Activated CD4-positive, CD25-positive, alpha-beta regulatory T cell treated with anti-CD3 and anti-CD28 coated beads, Interleukin-2, amount 50 U/mL, for 72 hours (primary cell): ENCODE measurements at regions not wholly inside any gene's neighbourhood (a gene's known extent, or its start where the extent isn't known, plus 50 kb on each side); places are given as distances from the start of the nearest gene placed in this dataset.

Experiments used
- DNase-seq: peaks from one replicate; pipeline ENCODE4 v3.0.0; 2021

DNA sequence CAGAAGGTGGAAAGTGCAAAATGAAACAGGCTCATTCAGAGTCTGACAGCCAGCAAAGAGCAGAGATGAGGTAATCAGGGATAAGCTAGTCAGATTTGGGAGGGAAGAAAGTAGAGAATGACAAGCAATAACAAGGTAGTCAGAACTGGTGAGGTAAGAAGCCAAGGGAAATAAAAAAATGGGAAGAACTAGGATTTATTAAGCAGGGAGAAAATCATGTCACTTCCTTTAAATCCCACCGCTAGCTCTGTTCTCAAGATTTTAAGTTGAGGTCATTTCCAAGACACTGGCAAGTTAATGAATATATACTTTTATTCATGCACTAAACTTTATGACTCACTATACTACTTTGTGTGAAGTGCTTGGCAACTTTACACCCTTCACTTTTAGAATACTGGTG is 1106.8 kb downstream of the IGSF11 start:
- DNase-seq, result no peak

DNA sequence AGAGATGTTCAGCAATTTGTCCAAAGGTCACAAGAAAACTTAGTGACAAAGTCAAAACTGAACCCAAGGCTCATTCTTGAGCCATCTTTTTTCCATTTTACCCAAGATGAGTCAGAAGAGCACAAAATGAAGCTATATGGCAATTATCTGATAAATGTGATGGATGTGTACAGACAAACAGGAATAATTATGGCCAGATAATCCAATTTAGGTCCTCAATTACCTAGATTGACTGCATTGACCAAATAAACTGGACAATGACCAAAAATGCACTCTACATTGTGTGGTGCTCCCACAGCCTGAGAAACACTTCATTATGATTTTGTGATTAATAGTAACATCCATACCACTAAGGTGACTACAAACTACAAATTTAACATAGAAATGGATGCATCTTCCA is 1105.8 kb downstream of the IGSF11 start:
- DNase-seq, result no peak

DNA sequence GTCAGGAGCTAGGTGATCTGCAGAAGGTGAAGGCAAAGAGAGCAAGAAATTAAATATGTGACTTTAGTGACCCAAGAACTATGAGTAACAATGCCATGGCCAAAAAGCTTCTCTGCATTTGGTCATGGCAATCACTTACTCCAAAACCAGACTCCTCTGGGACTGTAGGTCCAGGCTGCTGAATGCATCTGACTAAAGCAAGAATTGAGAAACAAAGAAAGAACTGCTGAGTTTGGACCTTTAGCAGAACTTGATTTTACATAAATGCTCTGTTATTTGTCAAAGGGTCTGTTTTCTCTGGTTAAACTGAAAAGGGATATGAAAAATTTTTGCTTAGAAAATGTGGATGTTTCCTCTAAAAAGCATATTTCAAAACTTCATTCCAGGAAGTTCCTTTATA is 1102.2 kb downstream of the IGSF11 start:
- DNase-seq, result no peak

DNA sequence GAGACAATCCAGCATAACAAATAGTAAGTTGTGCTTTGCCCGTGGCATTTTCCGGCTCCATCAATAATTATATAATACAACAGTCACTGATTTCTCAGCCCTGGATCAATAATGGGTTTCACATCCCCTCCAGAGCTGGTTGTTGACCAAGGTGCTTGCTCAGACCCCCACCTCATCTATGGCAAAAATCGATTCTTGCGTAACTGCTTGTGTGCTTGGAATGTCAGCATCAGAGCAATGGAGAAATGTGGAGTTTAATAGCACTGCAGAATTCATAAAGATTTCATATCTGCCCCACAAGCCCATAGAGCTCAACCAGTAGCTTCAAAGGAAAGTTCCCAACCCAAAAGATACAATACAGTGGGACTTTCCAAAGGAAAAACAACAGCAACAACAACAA is 1098.5 kb downstream of the IGSF11 start:
- DNase-seq, result no peak

DNA sequence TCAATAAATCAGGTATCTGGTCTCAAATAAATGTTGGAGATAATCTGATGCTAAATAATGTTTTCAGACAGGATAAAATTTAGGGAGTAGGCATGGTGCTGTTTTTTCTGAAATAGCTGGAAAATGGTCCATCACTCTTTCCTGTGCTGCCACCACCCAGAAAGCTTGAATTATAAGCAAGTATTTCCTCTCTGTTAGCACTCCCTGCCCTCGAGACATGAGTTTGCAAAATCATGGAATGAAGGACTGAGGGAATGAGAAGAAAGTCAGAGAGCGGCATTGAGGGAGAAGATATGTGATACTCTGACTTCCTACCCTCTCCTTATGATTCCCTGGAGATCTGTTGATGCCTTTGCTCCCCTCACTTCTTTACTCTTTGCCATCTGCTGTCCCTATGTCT is 1095.7 kb downstream of the IGSF11 start:
- no peak for DNase-seq

GRCh38 chr3:117939425-117940027 is 1095.1 kb downstream of the IGSF11 start:
- no peak for DNase-seq

GRCh38 chr3:117941015-117941414 is 1093.6 kb downstream of the IGSF11 start:
- no peak for DNase-seq

- no peak for DNase-seq
Measured at GRCh38 chr3:117941756-117942155, 1092.9 kb downstream of the IGSF11 start.

DNA sequence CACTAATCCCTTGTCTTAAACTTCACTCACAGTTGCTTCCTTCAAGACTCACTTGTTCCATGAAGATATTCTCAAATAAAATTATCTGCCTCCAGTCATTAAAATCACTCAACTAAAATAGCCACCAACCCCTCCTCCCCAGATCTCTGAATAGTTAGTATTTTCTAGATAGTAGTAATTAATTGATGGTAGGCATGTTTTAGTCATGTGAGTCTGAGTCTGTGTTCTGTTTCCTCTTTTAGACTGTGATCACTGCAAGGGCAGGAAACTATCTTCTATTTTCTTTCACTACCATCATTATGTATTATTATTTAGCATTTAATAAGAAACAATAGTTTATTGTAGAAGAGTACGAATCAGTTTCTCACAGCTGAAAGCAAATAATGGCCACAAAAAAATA is 1080.5 kb downstream of the IGSF11 start:
- no peak for DNase-seq

GRCh38 chr3:117955196-117955595 is 1079.5 kb downstream of the IGSF11 start:
- DNase-seq, result no peak

DNA sequence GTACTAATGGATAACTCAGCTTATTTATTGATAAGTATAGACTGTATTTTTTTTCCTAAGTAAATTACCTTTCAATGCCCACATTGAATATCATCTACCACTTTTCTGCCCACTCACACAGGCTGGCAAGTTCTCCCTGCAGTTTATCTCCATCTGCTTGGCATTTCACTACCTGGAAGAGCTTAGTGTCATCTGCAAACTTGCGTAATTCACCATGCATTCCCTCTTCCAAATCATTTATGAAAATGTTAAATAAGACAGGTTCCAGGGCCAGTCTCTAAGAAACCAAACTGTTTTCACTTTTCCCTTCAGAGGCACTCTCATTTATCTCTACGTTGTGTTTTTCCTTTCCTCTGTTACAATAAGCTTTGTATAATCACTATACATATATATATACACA is 1076.6 kb downstream of the IGSF11 start:
- DNase-seq, result no peak

- DNase-seq, result no peak
Measured at GRCh38 chr3:117962750-117963149, 1071.9 kb downstream of the IGSF11 start.

- no peak for DNase-seq
Measured at GRCh38 chr3:117963858-117964257, 1070.8 kb downstream of the IGSF11 start.

GRCh38 chr3:117964814-117965213 is 1069.8 kb downstream of the IGSF11 start:
- DNase-seq, result no peak

- no peak for DNase-seq
Measured at GRCh38 chr3:117977504-117978228, 1057.0 kb downstream of the IGSF11 start.

DNA sequence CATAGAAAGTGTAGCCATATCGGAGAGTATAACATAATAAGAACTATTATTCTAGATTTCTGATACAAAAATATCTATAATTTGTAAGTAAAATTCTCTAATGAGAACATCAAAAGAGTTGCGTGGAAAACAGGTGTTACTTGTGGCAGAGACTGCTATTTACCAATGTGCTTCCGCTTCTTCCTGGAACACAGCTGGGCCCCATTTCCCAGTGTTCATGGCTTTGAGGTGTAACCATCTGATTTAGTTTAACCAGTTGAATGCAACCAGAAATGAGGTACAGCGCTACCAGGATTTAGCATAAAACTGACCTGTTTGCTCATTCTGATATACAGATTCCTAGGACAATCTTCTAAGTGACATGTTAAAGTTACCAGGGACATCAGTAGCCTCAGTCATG is 1055.2 kb downstream of the IGSF11 start:
- DNase-seq, result no peak

DNA sequence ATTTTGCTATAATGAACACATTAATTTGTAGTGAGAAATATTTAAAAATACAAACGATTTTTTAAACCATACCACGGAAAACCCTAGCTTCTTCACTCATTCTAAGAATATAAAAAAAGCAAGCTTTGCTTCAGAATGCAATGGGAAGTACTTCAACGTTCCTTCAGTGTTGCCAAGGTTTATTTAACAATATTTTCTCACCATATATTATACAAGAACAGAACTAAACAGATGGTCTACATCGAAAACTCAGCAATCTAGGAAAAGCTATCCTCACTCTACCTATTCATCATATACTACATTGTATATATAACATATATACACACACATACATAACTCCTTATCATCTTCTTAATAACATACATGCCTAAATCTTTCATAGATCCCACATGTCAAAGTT is 1047.4 kb downstream of the IGSF11 start:
- DNase-seq, result no peak

DNA sequence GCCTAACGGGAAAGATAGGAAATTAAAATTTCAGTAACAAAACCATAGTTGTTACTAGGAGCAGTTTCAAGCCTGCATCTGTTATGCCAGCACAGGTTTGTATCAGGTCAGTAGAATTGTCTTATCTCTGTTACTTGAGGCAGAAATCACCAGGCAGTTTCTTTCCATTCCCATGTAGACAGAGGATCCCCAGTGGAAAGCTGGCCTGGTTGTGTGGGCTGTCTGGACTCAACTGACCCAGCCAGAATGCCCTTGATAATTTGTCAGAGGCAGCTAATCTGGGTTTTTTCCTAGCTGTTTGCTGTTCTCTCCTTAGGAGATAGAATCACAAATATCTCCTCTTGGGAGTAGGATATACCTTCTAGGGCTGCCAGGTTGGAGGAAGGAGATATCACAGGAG is 1044.7 kb downstream of the IGSF11 start:
- DNase-seq, result no peak

DNA sequence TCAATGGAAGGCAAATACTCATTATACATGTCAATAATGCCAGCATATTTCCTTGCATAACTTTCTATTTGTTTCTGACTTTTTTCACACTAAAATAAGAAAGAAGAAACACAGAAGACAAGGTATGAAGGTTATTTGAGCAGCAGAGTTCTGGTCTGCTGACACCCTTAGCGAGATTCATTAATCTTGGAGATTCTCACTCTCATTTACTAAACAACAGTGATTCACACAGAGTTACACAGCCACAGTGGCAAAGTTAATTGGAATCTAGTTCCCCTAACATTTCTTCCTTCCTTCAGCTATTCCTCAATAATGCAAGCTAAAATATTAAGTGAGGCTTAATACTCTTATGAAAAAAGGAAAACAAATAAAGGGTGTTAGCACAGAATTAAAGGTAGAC is 1044.0 kb downstream of the IGSF11 start:
- DNase-seq, result no peak

GRCh38 chr3:117995842-117996437 is 1038.7 kb downstream of the IGSF11 start:
- no peak for DNase-seq

DNA sequence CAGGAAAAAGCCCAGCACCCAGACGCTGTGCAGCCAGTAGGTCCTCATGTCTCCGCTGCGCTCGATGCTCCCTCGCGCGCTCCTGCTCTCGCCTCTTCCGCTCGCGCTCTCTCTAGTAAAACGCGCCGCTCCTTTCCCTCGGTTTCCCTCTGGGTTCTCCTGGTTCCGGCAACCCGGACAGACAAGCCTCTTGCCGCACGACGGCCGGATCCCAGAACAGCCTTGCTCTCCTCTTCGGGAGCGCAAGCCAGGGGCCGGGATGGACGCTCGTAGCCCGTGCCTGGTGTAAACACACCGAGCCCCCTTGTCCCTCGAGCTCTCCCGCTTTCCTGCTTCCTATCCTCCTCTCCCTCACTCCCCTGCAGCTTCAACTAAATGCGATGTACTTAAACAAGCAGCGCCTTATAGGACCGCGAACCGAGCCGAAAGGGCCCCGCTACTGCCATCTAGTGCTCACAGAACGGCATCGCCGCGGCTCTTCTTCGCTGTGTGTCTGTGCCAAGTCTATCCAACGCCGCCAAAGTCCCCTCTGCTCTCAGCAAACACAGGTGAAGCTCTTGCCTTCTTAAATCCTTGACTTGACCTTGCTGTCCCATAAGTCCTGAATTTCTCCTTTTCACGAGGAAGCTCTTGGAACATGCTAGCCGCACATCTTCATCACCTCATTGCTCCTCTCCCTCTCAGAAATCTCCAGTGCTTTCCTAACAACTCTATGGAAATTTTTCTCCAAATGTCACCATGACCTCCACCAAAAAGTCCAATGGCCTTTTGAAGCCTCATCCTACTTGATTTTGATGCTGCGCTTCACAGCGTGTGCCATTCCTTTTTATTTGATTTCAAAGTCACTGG is 1037.2 kb downstream of the IGSF11 start:
- DNase-seq, result peak; percentile 40

DNA sequence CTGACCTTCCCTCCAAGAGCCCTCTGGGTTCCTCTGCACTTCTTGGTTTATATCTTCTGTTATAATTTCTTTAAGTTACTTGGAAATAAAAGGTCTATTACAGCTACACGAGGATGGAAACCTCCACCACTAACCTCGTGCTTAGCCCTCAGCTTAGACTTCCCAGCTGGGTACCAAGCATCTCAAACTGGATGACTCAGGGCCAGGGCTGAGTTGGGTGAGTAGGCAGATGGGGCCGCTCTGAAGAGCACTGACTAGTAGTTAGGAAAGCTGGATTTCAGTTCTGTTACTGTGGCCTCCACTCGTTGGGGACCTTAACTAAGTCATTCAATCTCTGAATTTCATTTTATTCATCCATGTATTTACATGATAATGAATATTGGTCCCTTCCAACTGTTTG is 1036.6 kb downstream of the IGSF11 start:
- DNase-seq, result no peak

GRCh38 chr3:118000219-118000618 is 1034.4 kb downstream of the IGSF11 start:
- DNase-seq, result no peak

- no peak for DNase-seq
Measured at GRCh38 chr3:118001380-118001779, 1033.3 kb downstream of the IGSF11 start.
